HG03432 (cell line): ENCODE measurements at regions not wholly inside any gene's neighbourhood (a gene's known extent, or its start where the extent isn't known, plus 50 kb on each side); places are given as distances from the start of the nearest gene placed in this dataset.

Experiments
- ATAC-seq: cut with Tn5 transposase; IDR thresholded peaks from one replicate; pipeline ENCODE4 v1.9.1; 2021; ENCODE audit warnings: mild to moderate bottlenecking, moderate library complexity; ENCODE audit not compliant: unreplicated experiment

DNA sequence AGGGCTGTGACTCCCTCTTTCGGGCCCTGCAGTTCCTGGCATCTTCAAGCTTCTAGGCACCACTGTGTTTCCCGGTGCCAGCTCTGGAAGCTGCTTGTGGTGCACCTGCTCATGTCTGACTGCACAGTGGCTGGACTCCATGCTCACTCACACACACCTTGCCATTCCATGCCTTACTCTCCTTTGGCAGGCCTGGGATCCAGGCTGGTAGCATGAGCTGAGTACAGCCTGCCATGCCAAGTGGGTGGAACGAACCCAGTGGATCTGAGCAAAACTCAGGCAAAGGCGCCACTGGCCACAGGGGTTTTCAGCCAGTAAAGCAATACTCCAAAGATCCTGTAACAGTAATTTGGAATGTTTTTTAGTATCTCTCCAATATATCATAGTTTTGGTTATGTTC lies 902.7 kb upstream of the USP15 start:
- no peak for ATAC-seq

DNA sequence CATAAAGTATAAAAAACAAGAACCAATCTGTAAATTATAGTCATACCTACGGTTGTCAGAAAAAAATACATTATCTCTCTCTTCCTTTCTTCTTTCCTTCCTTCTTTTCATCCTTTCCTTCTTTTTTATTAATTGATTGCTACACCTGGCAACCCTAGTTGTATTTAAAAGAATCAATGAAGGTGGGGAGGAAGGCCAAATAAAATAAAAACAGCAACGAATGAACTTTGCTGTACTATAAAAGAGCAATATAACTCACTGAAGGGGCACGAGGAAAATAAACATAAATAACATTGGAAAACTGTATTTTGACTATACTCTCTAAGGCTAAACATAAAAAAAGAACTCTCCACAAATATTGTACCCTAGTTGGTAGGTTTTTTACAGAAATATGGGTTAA lies 898.2 kb upstream of the USP15 start:
- ATAC-seq, result no peak

DNA sequence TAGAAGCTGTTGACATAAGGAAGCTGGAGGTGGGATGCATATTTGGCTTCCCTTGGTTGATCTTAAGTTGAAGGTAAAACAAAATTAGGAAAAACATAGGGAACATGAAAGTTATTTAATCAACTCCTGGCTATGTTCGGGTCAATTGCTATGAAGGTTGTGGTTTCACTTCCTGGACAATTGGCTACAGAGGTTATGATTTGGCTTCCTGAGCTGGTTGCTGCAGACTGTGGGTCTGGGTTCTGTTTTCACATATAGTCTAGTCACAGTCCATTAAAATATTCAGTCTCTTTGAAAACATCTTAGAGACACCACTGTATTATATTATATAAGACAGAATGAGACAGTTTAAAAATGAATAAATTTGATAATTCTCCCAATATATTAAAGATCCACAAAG lies 895.2 kb upstream of the USP15 start:
- no peak for ATAC-seq

DNA sequence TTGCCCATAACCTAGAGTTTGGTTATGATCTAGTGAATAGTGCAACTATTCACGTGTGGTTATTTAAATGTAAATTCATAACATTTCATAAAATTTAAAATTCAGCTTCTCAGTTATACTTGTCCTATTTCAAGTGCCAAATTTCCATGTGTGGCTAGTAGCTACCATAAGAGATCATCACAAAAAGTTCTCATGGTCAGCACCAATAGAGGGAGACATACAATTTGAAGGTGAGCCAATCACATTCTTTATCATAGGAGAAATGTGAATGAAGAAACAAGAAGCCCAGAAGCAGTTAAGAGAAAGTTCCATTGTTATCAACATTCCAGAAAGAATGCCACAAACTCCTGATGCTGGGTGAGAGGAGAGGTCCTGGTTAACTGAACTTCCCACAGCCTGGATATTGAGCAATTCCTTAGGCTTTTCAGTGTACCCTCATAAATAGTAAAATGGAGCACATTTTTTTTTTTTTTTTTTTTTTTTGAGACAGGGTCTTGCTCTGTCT lies 892.9 kb upstream of the USP15 start:
- ATAC-seq, result no peak

DNA sequence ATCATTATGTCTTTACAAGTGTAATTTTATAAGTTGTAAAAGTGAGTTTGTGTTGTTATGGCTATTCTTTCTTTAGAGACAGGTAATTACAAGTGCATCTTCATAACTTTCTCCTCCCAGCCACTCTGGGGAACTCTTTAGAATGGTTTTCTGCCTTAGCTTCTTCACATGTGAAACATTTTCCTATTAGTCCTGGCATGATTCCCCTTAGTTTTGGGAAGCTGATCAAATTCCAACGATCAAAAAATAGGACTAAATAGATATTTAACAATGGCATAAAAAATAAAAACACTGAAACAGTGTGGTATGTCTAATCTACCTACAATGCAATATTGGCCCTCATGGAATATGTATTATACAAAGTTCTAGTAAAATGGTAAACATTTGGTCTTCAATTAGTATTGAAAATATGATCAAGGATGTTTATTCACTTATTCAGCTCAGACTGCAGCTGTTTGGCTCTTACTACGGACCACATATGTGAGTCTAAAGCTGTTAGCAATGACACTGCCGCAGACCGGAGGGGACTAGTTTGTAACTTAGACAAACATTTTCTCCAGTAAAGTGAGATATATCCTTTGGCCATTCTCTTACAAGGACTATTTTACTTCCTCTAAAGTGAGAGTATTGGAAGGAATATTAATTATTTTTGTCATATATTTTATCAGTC lies 890.8 kb upstream of the USP15 start:
- ATAC-seq, result no peak

DNA sequence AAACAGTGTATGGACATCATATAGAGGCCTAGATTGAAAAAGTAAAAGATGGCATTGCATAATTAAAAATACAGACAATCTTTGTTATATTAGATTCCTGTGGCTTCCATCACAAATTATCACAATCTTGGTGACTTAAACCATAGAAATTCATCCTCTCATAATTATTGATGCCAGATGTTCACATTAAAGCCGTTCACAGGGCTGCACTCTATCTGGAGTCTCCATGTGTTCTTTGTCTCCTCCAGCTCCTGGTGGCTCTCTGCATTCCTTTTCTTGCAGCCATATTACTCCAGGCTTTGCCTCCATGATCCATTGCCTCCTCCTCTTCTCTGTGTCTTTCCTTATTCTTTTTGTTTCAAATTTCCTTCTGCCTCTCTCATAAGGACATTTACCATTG lies 875.7 kb upstream of the USP15 start:
- ATAC-seq, result no peak

DNA sequence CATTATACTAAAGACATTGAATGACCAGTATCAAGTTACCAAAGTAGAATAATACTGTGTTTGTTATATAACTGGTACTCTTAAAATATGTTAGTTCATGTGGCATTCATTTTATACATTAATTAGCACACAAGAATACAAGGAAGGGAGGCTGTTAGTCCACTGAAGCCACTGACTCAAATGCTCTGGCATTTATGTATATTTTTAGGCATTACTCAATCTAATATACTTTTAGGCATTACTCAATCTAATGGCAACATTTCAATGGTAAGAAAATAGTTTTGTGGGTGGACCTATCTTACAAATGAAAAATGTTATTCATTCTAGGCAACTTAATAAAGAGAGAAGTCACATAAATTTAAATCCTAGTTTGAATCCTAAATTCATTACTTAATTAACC lies 874.4 kb upstream of the USP15 start:
- no peak for ATAC-seq

DNA sequence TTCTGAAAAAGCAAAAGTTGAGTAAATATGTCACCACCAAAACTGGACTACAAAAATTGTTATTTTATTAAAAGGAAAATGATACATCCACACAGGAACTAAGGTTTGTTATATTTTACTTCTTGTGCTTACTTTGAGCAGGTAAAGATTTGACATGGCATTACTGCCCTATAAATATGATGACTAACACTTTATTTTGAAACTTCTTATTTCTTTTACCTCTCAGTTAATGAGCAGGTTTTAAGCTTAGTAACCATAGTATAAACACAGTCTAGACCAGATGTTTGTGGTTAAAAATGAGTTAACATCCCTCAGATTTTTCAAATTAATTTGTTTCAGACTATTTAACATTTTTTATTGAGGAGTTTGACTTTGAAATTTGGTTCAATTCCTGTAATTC lies 862.5 kb upstream of the USP15 start:
- no peak for ATAC-seq

DNA sequence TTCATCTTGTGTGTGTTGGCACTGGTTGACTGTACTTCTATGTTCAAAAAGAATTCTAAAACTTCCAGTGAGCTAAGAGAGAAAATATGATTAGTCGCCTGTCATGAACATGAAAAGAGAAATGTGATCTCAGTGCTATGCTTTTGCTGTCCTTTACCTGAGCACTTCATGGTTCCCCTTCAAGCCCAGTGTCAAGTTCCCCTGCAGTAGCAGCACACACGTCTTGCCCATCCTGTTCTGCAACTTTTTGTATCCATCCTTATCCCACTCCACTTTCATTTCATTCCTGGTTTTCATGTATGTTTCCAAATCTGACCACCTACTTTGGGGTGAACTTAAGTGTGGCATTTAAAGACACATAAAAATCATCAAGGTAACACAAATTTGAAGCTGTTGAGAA lies 848.0 kb upstream of the USP15 start:
- ATAC-seq, result no peak

DNA sequence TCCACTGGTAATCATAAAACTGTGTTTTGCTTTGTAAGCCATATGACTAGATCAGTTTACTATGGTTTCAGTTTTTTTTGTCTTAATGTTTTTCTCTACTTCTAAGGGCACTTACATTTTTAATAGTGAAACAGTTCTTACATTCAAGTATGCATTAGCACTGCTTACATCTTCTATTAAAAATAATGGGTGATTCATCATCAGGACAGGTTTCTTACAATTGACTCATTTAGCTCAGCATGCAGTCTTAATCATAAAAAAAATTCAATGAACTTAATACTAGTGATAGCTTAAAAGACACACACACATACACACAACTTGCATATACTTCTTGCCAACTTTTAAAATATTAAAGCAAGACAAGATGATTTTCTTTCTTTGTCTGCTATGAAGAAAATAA lies 845.7 kb upstream of the USP15 start:
- ATAC-seq, result no peak

DNA sequence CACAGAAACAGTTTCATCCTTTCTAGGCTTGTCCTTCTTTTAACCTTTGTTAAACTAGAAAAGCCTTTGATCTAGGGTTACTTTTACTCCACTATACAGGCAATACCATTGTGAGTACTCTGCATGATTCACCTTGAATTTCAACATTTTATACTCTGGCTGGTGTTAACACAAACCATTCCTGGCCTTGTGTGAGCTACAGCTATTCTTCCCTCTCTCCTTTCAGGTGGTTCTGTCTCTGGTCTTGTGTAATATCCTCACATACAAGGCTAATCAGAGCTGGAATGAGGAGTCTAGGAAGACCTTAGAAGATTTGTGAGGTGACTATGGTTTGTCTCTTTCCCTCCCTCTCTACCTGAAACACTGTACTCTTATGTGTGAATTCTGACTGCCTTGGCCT lies 837.4 kb upstream of the USP15 start:
- ATAC-seq, result no peak

DNA sequence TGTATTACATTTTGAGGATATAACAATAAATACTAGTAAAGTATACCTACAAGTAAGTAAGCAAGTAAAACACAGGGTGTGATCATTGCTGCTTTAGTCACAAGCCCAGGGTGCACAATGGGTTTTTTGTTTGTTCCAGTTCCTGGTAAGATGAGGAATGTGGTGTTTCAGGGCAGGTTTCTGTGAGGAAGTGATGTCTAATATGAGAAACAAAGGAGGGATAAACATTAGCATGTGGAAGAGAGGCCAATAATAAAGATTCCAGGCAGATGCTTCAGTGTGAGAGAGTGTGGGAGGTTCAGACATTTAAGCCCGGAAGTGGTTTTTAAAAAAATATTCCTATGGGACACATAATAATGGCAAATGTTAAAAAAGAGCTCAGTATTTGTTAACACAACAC lies 808.1 kb upstream of the USP15 start:
- no peak for ATAC-seq

DNA sequence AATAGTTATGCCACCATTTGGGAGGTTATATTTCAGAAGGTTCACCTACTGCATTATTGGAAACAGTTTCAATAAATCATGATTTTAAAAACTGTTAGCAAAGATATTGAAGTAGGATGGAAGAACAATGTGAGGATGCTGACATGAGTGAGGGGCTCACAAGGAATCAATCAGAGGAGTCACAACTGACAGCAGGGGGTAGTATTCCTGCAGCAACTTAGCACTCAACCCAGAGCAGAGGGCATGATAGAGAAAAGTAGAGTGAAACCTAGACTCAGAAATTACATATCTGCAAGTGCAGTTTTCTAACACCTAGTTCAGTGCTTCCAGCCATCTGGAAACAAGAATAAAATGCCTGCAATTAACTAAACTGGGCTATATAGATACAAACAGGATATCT lies 772.5 kb upstream of the USP15 start:
- ATAC-seq, result no peak

DNA sequence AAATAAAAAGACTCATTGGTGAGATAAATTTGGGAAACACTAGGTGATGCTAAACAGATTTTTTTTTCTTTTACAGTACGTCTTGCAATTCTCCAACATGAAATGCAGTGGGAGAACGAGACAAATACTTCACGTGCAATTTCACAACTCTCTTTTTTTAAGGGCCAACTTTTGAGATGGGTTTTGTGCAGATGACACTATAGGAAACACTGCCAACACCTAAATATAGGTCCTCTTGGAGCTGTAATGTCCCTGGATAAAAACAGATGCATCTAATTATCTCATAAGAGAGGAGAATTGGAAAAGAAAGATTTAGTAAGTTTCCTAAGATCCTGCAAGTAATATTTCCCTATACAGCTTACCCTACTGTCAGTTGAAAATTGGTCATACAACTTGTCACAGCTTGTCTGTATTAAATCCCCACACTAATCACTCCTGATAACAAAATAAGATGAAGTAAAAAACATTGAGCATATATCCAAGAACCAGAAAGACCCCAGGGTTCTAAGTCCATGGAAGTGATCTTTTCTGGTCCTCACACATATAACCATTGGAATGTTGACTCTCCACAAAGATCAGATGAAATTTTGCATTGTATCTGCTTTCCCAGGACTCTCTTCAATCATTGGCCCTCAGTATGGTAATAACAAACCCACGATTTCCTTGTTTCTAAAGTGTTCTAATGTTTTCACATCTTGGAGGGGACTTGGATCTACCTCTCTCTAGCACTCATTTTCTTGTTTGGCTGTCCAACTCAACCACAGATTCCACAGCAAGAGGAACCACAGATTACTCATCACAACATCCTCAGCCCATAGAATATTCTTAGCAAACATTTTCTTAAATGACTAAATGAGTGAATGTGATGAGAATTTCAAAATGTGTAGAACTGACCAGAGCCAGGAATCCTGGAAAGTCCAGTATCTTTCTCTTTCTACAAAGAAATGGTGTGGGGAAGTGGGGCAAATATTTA lies 769.4 kb upstream of the USP15 start:
- ATAC-seq, result no peak

DNA sequence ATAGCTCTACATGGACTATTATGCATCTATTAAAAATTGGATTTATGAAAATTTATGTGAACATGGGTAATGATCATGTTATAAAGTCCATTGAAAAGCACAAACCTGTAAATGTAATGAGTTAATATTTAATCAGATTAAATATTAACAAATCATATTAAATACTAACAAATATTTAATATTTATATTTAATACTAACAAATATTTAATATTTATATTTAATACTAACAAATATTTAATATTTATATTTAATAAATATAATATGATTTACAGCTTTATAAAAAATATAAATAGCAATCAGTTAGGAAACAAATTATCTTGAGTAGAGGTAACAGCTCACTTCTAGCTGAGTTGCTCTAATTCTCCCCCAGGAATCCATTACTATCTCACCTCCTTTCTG lies 758.0 kb upstream of the USP15 start:
- ATAC-seq, result no peak

DNA sequence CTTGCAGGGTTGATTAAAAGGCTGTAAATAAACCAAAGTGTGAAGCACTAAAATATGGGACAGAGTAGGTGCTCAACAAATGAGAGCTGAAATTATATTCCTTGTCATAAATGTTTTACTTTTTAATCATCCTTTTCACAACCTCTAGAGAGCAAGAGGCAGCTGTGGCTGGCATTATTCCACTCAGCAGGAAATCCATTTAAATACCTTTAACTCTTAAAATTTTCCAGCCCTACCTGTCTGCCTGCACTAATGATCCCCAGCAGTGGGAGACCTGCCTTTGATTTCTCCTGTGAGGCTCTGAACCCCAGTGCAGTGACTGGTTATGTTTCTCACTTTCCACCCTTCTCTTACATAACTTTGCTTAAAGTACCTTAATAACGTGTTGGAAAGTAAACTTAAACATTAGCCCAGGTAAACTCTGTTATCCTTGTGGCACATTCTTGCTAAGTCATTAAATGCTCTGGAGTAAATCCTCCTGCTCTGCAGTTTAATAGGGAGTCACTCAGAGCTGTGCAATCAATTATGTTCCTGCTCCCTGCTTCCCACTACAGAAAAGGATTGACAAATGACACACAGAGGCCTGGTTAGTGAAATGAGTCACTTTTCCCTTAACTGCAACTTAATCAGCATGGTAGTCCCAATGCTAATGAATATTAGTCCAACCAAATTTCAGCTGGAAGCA lies 755.7 kb upstream of the USP15 start:
- no peak for ATAC-seq

DNA sequence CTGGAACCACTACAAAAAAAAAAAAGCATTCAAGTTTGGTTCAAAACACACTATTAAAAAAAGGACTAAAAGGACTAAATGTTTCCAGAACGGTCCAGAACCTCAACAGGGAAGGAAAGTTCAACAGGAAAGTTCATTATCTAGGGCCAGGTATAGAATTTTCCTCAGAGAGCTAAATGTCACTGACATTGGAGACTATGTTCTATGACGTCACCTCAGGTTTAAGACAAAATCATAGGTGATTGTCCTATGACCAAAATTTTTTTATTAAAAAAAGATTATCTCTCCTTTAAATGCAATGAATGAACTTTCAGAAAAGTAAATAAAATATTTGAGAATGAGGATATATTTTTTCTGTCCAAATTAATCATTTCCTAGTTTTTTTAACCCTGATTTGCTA lies 746.7 kb upstream of the USP15 start:
- no peak for ATAC-seq

DNA sequence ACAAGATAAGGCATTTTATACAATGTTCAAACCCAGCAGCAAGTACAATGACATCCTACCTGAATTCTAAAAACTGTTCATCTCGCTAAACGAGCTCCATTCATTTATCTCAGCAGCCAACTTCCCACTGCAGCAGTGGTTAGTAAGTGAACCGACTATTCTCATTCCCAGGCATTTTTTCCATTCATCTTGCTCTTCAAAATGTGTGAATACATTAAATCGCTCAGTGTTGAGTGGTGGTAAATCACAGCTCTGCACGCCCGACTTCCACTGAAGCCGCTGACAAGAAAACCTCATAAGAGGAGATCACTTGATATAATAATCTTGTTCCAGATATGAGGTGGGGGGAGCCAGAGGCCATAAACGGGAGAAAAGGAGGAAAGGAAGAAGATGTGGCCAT lies 746.2 kb upstream of the USP15 start:
- no peak for ATAC-seq

DNA sequence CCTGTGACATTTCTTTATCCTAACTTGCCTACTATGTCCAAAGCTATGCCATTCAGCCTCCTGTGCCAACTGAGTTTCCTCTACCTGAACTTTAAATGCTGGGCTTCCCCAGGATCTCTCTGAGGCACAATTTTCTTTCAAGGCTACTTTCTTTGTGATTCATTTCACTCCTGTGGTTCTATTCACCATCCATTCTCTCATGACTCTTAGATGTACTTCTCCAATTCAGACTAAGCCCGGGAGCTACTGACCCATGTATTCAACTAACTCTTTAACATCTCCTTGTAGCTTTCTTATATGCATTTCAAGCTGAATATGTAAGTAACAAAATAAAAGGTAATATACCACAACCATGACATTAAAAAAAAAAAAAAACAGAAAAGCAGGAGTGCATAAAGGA lies 738.9 kb upstream of the USP15 start:
- ATAC-seq, result no peak

DNA sequence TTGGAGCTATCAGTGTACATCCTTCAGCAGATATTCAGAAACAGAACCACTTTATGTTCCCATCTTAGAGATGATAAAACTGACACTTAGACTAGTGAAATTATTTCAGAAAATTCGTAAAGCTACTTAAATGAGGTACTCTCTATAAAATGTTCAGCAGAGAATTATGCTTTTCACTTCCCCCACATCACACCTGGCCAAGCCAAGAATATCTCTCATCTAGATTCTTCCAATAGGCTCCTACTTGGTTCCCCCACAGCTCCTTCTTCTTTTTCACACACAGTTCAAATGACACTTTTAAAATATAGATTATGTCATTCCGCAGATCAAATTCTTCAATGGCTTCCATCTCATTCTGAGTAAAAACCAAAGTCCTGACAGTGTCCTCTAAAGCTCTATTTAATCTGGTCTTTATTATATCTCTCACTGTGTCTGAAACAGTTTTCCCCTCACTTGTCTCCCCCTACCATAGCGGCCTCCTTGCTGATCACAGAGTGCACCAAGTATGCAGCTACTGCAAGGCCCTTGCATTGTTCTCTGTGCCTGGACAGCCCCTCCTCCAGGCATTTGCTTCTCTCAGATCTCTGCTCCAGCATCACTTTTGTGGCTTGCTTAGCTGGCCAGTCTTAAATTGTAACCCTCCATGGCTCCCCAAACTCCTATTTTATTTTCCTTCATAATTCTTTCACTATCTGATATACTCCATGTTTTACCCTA lies 736.8 kb upstream of the USP15 start:
- ATAC-seq, result no peak

DNA sequence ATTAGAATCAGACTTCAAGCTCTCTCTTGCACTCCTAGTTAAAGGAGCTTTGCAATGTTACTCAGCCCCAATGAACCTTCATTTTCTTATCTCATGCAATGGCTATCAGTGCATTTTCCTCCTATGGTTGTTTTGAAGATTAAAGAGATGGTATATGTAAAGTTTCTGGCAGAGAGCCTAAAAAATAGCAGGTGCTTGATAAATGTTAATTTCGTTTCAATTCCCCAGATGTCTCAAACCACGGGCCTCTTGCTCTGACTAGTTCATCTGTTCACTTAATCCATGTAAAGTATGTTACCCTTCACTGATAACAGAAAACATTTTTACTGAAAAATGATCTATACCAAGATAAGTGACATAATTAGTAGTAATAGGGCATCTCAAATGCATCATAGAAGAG lies 735.4 kb upstream of the USP15 start:
- ATAC-seq, result no peak
